NOMO-1 treated with DMSO at 0.1 percent for 48 hours (cell line): ENCODE measurements at regions not wholly inside any gene's neighbourhood (a gene's known extent, or its start where the extent isn't known, plus 50 kb on each side); places are given as distances from the start of the nearest gene placed in this dataset.
A peak's percentile ranks its signal among the peaks of the same experiment; 100 is the strongest.

Source experiments
- DNase-seq: peaks from one replicate; lab custom pipeline; 2025; ENCODE audit not compliant: unreplicated experiment; lab: John Stamatoyannopoulos, UW

DNA sequence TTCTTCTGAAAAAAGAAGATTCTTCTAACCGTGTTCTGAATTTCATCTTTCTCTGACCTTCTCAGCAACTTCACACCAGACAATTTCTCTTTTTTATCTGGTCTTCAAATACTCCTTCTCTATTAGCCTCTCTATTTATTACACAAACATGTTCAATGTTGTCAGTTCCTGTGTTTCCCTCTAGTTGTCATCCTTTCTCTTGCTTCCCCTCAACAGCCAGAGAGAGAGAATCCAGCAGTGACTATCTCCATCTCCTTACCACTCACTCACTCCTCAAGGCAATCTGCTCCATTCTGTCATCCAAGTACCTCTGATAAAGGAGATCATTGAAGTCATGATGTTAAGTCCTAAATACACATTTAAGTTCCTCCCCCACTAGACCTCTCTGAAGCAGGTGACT is 491.9 kb upstream of the CHAC2 start:
- DNase-seq = no peak

DNA sequence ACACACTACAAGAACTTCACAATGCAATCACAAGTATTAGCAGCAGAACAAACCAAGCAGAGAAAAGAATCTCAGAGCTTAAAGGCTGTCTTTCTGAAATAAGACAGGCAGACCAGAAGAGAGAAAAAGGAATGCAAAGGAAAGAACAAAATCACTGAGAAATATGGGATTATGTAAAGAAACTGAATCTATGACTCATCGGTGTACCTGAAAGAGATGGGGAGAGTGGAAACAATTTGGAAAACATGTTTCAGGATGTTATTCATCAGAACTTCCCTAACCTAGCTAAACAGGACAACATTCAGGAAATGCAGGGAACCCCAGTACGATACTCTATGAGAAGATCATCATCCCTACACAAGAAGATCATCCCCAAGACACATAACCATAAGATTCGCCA is 499.0 kb upstream of the CHAC2 start:
- no peak for DNase-seq

DNA sequence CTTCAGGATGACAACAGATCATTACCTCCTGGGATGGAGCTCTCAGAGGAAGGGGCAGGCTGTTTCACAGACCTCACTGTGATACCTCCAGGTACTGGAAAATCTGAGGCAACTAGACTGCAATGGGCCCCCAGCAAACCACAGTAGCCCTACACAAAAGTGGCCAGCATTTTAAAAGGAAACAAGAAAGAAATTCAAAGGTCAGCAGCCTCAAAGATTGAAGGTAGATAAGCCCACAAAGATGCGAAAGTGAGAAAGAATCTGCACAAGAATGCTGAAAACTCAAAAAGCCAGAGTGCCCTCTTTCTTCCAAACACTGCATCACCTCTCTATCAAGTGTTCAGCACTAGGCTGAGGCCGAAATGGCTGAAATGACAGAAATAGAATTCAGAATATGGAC is 499.5 kb upstream of the CHAC2 start:
- no peak for DNase-seq

DNA sequence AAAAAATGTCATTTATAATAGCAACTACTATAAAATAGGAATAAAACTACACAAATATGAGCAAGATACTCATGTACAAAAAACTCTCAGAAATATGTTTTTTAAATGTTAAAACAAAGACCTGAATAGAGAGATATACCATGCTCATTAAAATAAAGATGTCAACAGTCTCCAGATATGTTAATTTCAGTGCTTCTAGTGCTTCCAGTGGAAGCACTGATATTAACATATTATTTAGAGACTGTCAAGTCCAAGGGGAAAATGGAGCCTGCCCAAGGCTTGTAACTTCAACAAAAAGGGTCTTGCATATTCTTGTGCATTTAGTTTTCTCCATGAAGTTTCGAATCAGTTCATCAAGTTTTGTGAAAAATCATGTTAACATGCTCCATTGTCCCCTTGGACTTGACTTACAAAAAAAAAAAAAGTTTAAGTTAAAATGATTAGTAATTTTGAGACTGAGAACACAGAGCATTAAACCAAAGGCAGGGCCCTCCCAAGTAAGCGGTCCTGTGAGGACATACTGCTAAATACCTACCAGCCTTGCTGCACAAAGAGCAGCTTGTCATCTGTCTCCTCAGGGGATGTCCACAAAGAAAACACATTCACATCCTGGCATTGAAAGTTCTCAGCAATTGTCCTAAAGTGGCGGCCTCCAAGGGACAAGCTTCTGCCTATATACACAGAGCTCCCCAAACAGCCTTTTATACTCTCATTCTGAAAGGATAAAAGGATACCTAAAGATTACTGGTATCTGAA is 501.9 kb upstream of the CHAC2 start:
- DNase-seq = no peak

DNA sequence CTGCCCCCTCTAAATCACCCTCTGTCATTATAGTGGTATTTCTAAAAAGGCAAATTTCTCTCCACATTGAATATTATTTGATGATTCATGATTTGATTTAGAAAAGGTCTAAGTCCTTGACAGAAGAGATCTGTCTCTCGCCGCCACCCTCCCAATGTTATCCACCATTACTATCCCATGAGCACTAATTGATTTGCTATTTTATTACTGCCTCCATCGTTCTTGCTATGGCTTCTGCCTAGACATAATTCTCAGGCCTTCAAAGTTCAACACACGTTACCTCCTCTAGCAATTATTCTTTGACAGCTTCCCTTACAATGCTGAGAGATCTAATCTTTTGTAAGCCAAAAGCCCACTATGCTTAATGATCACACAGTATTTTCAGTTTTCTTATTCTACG is 507.0 kb upstream of the CHAC2 start:
- DNase-seq = no peak

DNA sequence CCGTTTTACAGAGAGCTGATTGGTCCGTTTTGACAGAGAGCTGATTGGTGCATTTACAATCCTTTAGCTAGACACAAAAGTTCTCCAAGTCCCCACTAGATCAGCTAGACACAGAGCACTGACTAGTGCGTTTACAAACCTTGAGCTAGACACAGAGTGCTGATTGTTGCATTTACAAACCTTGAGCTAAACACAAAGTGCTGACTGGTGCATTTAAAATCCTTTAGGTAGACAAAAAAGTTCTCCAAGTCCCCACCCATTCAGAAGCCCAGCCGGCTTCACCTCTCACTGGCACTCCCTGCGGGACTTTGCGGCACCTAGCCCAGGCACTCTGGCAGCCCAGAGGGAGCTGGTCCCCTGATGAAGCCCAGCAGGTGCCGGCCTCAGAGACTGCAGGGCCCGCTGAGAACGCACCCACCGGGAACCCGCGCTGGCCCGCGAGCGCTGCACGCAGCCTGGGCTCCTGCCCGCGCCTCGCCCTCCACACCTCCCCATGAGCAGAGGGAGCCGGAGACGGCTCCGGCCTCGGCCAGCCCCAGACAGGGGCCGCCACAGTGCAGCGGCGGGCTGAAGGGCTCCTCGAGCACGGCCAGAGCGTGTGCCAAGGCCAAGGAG is 508.1 kb upstream of the CHAC2 start:
- DNase-seq = no peak

DNA sequence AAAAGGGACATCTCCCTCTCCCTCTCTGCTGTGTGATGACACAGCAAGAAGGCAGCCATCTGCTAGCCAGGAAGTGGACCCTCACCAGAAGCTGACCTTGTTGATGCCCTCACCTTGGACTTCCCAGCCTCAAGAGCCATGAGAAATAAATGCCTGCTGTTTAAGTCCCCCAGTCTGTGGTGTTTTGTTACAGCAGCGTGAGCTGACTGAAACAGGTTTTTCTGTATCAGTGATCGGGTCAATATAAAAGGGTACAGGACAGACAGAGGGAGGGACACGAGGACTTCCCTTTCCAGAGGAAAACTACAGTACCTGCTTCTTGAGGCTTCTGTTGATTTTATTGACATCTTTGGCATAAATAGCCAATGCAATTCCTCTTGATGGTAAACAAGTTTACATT is 510.3 kb upstream of the CHAC2 start:
- DNase-seq = no peak

DNA sequence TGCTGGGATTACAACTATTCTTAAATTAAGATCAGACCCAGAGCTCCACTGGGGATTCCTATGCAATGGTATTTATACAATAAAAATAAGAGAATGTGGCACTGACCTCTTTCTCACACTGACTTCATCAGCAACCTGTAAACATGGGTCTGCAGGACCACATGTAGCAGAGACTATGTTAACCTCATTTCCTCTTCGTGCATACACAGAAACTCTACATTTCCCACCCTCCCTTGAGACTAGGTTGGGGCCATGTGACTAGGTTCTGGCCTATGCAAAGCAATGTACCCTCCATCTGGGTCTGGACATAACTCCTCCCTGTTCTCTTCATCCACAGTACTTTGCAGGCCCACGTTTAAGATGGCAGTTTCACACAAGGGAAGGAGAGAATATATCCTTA is 514.4 kb upstream of the CHAC2 start:
- DNase-seq = no peak

DNA sequence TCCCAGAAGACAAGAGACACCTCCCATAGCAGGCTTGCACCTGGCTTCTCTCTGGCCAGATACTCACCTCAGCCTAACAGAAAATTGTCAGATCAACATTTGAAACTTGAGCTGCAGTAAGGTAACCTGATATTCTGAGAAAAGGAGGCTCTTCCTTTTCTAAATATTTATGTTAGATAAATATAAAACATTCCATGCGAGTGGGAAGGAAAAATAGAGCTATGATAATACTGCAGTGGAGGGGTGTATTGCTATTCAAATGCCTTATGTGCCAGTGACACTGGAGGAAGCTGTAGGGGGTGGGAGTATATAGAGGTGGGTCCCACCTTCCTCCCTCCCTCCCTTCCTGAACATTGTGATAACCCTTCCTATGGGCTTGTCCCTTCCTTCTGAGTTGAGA is 515.5 kb upstream of the CHAC2 start:
- no peak for DNase-seq

DNA sequence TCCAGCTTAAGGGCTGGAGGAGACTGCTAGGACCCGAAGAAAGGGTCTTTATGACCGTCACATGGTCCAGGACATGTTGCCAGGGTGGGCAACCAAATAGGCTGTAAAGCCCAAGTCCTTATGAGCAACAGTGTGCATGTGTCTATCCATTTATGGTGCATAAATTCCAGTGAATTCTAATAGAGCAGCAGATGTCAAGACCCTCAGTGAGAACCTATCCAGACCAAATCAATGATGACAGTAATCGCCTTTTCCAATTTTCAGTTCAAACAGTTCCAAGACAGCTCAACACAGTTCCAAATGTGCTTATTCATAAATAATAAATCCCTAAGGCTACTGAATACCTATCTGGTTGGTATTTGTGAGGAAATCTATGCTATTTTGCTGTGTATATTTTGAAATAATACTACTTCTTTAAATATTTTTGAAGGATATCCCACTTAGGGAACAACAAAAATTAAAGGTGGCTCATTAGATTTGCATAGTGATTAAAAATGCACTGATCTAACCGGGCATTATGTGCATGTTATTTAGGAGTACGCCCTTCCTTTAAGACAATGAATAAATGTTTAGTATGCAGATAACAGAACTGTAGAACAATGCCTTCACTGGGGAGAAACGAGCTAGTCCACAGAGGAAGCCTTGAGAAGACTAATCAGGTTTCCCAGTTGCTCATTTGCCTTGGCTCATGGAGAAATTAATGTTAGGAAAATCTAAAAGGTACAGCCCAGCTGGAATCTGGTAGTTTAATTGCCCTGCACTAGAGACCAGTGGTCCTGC is 519.5 kb upstream of the CHAC2 start:
- DNase-seq = no peak

DNA sequence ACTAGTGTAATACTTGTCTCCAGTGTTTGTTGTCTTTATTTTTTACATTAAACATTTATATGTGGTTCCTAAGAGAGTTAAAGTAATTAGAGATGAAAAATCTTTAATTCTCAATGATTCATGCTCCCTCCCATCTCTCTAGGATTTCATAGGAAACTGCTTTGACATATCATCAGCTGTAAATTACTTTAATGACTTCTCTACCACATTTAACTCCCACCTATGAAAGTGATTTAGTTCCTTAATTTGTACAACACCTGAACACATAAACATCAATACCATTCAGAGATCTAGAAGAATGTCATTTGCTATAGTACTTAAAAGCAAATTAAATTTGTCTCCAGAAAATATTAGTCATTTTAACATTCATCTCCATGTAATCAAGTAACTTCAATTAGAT is 524.2 kb upstream of the CHAC2 start:
- no peak for DNase-seq

DNA sequence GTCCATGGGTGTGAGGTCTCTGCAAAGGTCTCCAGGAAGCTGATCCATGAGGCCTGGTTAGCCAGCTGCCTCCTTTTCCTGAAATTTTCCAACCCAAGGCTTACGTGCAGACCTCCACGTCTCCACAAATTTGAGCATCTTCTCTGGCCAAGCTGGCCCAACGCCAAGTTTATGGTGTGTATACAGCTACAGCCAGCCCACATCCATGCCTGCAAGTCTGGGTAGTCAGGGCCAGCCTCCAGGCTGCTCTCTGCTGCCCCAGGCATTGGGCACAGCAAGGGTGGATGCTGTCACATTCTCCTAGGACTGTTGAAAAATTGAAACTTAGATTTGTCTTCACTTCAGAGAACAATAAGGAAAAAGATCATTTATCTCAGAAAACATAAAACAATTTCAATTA is 525.5 kb upstream of the CHAC2 start:
- no peak for DNase-seq

DNA sequence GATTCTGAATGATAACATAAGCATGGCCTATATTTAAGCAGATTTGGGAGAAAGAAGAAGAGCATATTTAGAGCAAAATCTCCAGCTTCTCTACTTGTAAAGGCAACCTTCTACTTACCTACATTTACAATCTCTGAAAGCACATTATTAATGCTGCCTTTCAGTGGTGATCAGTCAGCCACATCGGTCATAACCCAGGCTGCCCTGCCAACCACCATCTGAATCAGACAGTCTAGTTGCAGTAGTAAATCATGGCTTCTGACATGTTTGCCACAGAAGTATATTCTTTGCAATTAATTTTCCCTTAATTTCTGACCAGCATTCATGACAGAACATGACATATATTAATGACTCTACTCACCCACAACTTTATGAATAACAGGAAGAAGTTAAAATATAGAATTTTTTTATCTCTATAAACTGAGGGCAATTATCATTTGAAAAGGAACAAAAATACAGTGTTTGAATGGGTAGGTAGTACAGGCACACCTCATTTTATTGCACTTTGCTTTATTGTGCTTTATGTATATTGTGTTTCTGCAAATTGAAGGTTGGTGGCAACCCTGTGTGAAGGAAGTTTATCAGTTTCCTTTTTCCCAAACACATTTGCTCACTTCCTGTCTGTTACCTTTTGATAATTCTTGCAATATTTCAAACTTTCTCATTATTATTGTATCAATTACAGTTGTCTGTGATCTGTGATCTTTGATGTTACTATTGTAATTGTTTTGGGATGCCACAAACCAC is 531.6 kb upstream of the CHAC2 start:
- no peak for DNase-seq

DNA sequence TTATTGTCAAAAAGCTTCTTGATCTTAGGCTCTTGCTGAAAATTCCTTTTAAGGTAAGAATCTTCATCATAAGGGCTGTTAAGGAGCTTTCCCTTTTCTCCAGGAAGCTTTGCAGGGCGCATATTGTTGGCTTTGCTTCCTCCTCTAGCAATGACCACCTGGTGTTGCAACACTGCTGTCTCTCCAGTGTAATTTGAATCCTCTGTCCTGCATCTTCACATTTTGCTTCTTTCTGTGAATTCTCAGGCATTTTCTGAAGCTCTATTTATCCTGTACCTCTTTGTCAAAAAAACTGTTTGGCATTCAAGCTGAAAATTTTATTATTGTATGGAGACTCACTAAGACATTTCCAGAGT is 533.1 kb upstream of the CHAC2 start:
- DNase-seq = no peak

DNA sequence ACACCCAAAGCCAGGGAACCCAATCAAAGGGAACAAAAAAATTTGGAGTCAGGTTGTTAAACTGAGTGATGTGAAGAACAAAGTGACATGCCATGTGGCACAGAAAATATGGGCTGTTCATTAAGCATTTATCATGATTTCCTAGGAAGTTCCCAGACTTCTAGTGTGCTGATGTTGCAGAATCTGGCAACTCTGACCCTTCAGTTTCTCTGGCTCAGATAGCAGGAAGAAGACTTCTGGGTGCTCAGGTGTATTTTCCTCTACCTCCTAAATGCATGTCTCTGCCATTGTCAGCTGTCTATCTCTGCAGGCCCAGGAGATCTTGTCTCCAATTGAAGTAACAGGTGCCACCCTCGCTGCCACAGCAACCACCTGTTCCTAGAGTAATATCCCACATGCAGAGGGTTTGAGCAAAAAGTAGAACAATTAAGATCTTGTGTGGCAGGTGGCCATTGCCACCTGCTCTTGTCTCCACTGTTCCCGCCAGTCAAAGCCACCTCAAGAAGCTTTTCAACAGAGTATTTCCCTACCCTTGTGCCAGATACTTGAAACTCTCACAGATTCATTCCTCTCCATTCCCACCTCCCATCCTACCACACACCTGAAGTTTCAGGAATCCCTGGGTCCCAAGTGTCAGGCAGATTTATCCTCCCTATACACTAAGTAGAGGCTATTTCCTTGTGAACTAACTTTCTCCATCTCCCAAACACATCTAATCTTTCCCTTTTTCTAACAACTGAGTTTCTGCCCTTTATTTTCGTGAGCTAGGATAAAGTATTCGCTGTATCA is 533.7 kb upstream of the CHAC2 start:
- DNase-seq = no peak

DNA sequence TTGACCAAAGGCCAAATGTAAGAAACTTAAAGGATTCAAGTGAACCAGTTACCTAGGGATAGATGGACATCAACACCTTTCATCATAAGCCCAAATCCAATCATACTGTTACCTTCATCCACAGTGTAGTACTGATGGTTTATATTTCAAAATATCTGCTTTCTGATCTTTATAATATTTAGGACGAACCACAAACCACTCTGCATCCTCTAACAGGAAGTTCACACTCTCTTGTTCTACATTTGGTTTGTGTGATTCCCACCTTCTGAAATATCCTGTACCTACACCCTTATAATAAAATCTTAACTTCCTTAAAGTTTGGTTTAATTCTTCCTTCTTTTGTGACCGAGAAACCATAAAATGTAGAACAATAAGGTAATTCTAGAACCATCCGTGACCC is 535.7 kb upstream of the CHAC2 start:
- no peak for DNase-seq

DNA sequence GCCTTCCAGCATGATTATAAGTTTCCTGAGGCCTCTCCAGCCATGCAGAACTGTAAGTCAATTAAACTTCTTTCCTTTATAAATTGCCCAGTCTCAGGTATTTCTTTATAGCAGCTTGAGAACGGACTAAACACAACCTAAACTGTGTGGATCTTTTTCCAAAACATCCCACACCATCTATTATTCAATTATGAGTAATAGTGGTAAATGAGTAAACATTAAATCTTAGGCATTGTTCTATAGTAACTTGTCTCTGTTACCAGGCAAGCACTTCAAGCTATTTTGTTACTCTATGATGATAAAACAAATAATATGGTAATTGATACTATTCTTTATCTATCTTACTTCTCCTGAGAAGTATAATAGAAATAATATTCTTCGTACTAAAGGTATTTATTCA is 536.9 kb upstream of the CHAC2 start:
- no peak for DNase-seq

DNA sequence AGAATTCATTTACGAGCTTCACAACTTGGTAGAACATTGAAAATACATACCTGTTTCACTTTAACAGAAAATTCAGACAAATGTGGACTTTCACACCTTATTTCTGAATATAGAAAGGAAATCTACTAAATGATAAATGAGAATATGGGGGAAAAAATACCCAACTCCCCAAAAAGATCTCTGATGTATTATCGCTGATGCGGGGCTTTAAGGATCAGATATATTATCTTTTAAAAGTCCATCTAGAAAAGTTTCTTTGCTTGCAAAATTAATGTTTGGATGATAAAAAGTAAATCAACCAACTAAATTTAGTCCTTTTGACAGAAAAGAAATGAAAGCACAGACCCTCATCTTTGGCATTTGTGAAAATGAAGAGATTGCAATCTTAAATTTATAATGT is 540.1 kb upstream of the CHAC2 start:
- DNase-seq = no peak

DNA sequence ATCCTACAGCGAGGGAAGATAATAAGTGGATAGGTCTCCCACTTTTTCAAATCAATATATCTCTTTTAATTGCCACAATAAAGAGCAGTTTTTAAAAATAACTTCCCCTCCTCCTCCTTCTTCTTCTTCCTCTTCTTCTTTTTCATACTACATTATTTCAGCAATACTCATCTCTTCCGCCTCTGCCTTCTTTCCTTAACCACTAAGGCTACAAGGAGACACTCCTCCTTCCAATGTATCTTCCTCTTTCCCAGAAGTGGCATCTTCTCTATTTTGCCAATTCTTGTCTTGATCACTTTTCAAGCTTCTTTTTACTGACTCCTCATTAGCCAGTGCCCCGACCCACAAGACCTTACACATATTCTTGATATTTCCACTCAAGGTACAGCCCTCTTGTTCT is 546.6 kb upstream of the CHAC2 start:
- DNase-seq = peak; percentile 8

DNA sequence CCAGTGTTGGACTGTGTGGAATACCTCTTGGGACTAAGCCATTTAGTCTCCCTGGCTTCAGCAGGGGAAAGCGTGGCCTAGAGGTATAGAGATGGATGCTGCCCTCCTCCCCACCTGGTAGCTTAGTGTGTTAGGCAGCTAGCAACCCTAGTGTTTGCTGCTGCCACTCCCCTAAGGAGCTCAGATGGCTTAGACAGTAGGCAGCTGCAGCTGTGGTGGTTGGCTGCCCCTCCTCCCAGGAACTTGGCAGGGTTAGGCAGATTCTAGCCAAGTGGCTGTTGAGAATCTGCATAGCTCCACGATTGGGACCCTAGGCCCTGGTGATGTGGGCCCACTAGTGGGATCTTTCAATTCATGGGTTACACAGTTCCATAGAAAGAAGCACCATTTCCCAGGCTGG is 550.4 kb upstream of the CHAC2 start:
- DNase-seq = no peak

DNA sequence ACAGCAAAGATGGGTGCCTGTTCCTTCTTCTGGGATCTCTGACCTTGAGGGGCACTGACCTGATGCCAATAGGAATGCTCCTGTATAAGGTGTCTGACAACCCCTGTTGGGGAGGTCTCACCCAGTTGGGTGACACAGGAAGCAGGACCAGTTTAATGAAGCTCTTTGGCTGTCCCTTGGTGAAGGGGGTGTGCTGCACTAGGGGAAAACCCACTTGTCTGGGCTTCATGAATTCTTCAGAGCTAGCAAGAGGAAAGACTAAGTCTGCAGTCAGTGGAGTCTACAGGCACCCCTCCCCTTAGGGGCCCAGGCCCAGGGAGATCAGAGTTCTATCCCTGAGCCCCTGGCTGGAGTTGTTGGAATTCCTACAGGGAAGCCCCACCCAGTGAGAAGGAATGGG is 550.8 kb upstream of the CHAC2 start:
- DNase-seq = no peak
